ENCODE measurements at regions not wholly inside any gene's neighbourhood (a gene's known extent, or its start where the extent isn't known, plus 50 kb on each side); places are given as distances from the start of the nearest gene placed in this dataset.

GRCh38 chr7:41481353-41481752 lies 221.5 kb downstream of the INHBA start (continued):
- TF ChIP-seq, protein P1, sequence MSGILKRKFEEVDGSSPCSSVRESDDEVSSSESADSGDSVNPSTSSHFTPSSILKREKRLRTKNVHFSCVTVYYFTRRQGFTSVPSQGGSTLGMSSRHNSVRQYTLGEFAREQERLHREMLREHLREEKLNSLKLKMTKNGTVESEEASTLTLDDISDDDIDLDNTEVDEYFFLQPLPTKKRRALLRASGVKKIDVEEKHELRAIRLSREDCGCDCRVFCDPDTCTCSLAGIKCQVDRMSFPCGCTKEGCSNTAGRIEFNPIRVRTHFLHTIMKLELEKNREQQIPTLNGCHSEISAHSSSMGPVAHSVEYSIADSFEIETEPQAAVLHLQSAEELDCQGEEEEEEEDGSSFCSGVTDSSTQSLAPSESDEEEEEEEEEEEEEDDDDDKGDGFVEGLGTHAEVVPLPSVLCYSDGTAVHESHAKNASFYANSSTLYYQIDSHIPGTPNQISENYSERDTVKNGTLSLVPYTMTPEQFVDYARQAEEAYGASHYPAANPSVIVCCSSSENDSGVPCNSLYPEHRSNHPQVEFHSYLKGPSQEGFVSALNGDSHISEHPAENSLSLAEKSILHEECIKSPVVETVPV (CRISPR knock-in tag; IDR thresholded peaks at IDR 0.05): no peak
- TF ChIP-seq, protein P2, sequence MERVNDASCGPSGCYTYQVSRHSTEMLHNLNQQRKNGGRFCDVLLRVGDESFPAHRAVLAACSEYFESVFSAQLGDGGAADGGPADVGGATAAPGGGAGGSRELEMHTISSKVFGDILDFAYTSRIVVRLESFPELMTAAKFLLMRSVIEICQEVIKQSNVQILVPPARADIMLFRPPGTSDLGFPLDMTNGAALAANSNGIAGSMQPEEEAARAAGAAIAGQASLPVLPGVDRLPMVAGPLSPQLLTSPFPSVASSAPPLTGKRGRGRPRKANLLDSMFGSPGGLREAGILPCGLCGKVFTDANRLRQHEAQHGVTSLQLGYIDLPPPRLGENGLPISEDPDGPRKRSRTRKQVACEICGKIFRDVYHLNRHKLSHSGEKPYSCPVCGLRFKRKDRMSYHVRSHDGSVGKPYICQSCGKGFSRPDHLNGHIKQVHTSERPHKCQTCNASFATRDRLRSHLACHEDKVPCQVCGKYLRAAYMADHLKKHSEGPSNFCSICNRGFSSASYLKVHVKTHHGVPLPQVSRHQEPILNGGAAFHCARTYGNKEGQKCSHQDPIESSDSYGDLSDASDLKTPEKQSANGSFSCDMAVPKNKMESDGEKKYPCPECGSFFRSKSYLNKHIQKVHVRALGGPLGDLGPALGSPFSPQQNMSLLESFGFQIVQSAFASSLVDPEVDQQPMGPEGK (CRISPR knock-in tag; IDR thresholded peaks at IDR 0.05; ENCODE audit: borderline replicate concordance): no peak

GRCh38 chr7:41478187-41478586 lies 224.7 kb downstream of the INHBA start:
- no peak for ATAC-seq
- TF ChIP-seq, protein P3, sequence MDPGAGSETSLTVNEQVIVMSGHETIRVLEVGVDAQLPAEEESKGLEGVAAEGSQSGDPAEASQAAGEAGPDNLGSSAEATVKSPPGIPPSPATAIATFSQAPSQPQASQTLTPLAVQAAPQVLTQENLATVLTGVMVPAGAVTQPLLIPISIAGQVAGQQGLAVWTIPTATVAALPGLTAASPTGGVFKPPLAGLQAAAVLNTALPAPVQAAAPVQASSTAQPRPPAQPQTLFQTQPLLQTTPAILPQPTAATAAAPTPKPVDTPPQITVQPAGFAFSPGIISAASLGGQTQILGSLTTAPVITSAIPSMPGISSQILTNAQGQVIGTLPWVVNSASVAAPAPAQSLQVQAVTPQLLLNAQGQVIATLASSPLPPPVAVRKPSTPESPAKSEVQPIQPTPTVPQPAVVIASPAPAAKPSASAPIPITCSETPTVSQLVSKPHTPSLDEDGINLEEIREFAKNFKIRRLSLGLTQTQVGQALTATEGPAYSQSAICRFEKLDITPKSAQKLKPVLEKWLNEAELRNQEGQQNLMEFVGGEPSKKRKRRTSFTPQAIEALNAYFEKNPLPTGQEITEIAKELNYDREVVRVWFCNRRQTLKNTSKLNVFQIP (CRISPR knock-in tag; IDR thresholded peaks at IDR 0.05; ENCODE audit: borderline replicate concordance, low read depth): no peak
- no peak for TF ChIP-seq ZNF565 (CRISPR knock-in tag; conservative IDR thresholded peaks at IDR 0.05; ENCODE audit: low read depth)
- TF ChIP-seq ZFP3 (CRISPR knock-in tag; IDR thresholded peaks at IDR 0.05): no peak
- TF ChIP-seq ZC3H10 (CRISPR knock-in tag; IDR thresholded peaks at IDR 0.05): no peak
- TF ChIP-seq ZFP30 (CRISPR knock-in tag; IDR thresholded peaks at IDR 0.05): no peak
- no peak for TF ChIP-seq CREB5 (CRISPR knock-in tag; IDR thresholded peaks at IDR 0.05; ENCODE audit: low read depth)
- TF ChIP-seq, protein P2 (CRISPR knock-in tag; IDR thresholded peaks at IDR 0.05; ENCODE audit: borderline replicate concordance): no peak
- TF ChIP-seq TOX (CRISPR knock-in tag; IDR thresholded peaks at IDR 0.05; ENCODE audit: borderline replicate concordance): no peak
- no peak for TF ChIP-seq SNAI2 (CRISPR knock-in tag; IDR thresholded peaks at IDR 0.05)
- TF ChIP-seq OSR1 (CRISPR knock-in tag; IDR thresholded peaks at IDR 0.05): no peak
- TF ChIP-seq GLIS3 (CRISPR knock-in tag; IDR thresholded peaks at IDR 0.05): no peak
- no peak for TF ChIP-seq ZNF70 (CRISPR knock-in tag; IDR thresholded peaks at IDR 0.05)
- TF ChIP-seq RARB (CRISPR knock-in tag; IDR thresholded peaks at IDR 0.05): no peak
- TF ChIP-seq, protein P1 (CRISPR knock-in tag; IDR thresholded peaks at IDR 0.05): no peak
- no peak for TF ChIP-seq BACH2 (CRISPR knock-in tag; IDR thresholded peaks at IDR 0.05; ENCODE audit: borderline replicate concordance)

GRCh38 chr7:41476460-41476803 lies 226.5 kb downstream of the INHBA start:
- no peak for TF ChIP-seq ZFP3 (CRISPR knock-in tag; IDR thresholded peaks at IDR 0.05)
- no peak for TF ChIP-seq ZNF565 (CRISPR knock-in tag; conservative IDR thresholded peaks at IDR 0.05; ENCODE audit: low read depth)
- no peak for TF ChIP-seq TOX (CRISPR knock-in tag; IDR thresholded peaks at IDR 0.05; ENCODE audit: borderline replicate concordance)
- no peak for TF ChIP-seq ESRRG (CRISPR knock-in tag; IDR thresholded peaks at IDR 0.05)
- TF ChIP-seq ZNF70 (CRISPR knock-in tag; IDR thresholded peaks at IDR 0.05): no peak
- TF ChIP-seq, protein P2 (CRISPR knock-in tag; IDR thresholded peaks at IDR 0.05; ENCODE audit: borderline replicate concordance): no peak
- TF ChIP-seq ZFP30 (CRISPR knock-in tag; IDR thresholded peaks at IDR 0.05): no peak
- no peak for TF ChIP-seq BACH2 (CRISPR knock-in tag; IDR thresholded peaks at IDR 0.05; ENCODE audit: borderline replicate concordance)
- TF ChIP-seq CREB5 (CRISPR knock-in tag; IDR thresholded peaks at IDR 0.05; ENCODE audit: low read depth): no peak
- TF ChIP-seq, protein P1 (CRISPR knock-in tag; IDR thresholded peaks at IDR 0.05): no peak
- TF ChIP-seq ARNTL (CRISPR knock-in tag; IDR thresholded peaks at IDR 0.05; ENCODE audit: borderline replicate concordance, low read depth): no peak
- TF ChIP-seq ISL1 (CRISPR knock-in tag; IDR thresholded peaks at IDR 0.05): no peak
- no peak for TF ChIP-seq TCF4 (CRISPR knock-in tag; IDR thresholded peaks at IDR 0.05; ENCODE audit: borderline replicate concordance)
- TF ChIP-seq RARB (CRISPR knock-in tag; IDR thresholded peaks at IDR 0.05): no peak
- no peak for TF ChIP-seq SNAI2 (CRISPR knock-in tag; IDR thresholded peaks at IDR 0.05)
- TF ChIP-seq PPARA (CRISPR knock-in tag; IDR thresholded peaks at IDR 0.05; ENCODE audit: borderline replicate concordance): no peak
- no peak for ATAC-seq

Measured in SK-N-SH treated with all-trans-retinoic acid at 6 μM for 48 hours (cell line).